ENCODE measurements at regions not wholly inside any gene's neighbourhood (a gene's known extent, or its start where the extent isn't known, plus 50 kb on each side); places are given as distances from the start of the nearest gene placed in this dataset.

DNA sequence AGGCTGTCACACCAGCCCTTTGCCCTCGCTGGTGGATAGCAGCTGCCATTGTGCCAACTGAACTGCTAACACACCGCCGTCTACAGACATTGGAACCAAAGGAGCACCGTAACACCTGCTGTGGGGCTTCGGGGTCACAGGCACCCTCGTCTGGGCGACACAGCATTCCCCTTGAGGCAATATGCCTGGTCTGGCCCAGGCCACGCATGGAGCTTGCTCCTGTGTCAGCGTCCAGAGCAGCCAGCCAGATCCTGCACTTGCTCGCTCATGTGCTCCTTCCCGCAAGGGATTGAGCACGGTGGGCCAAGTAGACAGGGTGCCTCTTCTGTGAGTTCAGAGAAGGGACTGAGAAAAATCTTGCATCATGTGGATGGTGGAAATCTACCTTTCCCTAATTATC, 314.6 kb upstream of the PLD5 start:
- no peaks in the 10 kb centered on the region for H3K9me3 ChIP-seq
- intact Hi-C loops (cut with DNase I; ENCODE audit: low total_unique reads), result no loop called here

DNA sequence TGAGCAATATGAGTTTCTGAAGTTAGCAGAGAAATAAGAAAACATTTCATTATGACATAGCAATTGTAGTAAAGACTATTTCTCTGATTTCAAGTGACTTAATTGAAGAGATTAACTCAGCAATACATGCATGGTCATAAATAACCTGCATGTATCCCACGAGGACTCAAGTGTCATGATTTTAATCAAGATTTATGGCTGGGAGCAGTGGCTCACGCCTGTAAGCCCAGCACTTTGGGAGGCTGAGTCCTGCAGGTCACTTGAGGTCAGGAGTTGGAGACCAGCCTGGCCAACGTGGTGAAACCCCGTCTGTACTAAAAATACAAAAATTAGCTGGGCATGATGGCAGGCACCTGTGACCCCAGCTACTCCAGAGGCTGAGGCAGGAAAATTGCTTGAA, 311.9 kb upstream of the PLD5 start:
- Histone ChIP-seq H3K27ac (no peak overlapping the region), H3K4me1 (no peaks in the 10 kb centered on the region), H3K4me3 (no peak overlapping the region), H3K36me3 (ENCODE audit: low read depth, missing control alignments) (no peaks in the 10 kb centered on the region), H3K9me3 (no peaks in the 10 kb centered on the region), H3K27me3 (no peaks in the 10 kb centered on the region)
- TF ChIP-seq, protein P1, sequence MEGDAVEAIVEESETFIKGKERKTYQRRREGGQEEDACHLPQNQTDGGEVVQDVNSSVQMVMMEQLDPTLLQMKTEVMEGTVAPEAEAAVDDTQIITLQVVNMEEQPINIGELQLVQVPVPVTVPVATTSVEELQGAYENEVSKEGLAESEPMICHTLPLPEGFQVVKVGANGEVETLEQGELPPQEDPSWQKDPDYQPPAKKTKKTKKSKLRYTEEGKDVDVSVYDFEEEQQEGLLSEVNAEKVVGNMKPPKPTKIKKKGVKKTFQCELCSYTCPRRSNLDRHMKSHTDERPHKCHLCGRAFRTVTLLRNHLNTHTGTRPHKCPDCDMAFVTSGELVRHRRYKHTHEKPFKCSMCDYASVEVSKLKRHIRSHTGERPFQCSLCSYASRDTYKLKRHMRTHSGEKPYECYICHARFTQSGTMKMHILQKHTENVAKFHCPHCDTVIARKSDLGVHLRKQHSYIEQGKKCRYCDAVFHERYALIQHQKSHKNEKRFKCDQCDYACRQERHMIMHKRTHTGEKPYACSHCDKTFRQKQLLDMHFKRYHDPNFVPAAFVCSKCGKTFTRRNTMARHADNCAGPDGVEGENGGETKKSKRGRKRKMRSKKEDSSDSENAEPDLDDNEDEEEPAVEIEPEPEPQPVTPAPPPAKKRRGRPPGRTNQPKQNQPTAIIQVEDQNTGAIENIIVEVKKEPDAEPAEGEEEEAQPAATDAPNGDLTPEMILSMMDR (IDR thresholded peaks at IDR 0.05), result no peak
- no peak for TF ChIP-seq POLR2A (IDR thresholded peaks at IDR 0.05)
- intact Hi-C loops (cut with DNase I; ENCODE audit: low total_unique reads), result no loop called here
- no peak for DNase-seq
- 16 to 42% methylated on average over 4 of the region's 4 CpGs for WGBS, 2 donors

More for the DNA sequence above, 314.6 kb upstream of the PLD5 start:
- Histone ChIP-seq H3K27ac (no peak overlapping the region), H3K4me1 (no peaks in the 10 kb centered on the region), H3K36me3 (ENCODE audit: low read depth, missing control alignments) (no peaks in the 10 kb centered on the region), H3K27me3 (no peaks in the 10 kb centered on the region), H3K4me3 (no peak overlapping the region)
- TF ChIP-seq, protein P1 (IDR thresholded peaks at IDR 0.05), result no peak
- TF ChIP-seq POLR2A (IDR thresholded peaks at IDR 0.05), result no peak
- 89 to 92% methylated on average over 6 to 12 of the region's 12 CpGs for WGBS, 2 donors
- no peak for DNase-seq

DNA sequence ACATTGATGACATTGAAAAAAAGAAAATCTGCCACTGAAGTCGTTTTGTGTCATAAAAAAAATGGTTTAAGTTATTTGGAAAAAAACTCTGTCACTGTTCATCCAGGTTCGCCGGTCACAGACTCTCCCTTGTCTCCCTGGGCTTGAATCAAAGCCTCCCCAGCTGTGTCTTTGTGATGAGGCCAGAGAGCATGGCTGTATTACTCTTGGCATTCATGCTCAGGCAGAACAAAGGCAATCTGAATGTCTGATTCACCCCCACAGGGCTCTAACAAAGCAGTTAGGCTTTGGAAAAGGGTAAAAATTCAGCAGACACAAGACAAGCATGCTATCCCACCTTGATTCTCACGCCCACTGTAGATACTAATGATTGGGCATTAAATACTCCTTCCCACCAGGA, 304.3 kb upstream of the PLD5 start:
- Histone ChIP-seq H3K4me1 (no peaks in the 10 kb centered on the region), H3K27ac (no peak overlapping the region), H3K9me3 (no peaks in the 10 kb centered on the region), H3K36me3 (ENCODE audit: low read depth, missing control alignments) (no peaks in the 10 kb centered on the region), H3K4me3 (no peak overlapping the region), H3K27me3 (no peaks in the 10 kb centered on the region)
- 72 to 73% methylated on average over 4 of the region's 4 CpGs for whole genome bisulfite sequencing, 2 donors
- intact Hi-C loops (cut with DNase I; ENCODE audit: low total_unique reads), result no loop called here
- no peak for TF ChIP-seq POLR2A (IDR thresholded peaks at IDR 0.05)
- TF ChIP-seq, protein P1 (IDR thresholded peaks at IDR 0.05), result no peak
- DNase-seq, result no peak

DNA sequence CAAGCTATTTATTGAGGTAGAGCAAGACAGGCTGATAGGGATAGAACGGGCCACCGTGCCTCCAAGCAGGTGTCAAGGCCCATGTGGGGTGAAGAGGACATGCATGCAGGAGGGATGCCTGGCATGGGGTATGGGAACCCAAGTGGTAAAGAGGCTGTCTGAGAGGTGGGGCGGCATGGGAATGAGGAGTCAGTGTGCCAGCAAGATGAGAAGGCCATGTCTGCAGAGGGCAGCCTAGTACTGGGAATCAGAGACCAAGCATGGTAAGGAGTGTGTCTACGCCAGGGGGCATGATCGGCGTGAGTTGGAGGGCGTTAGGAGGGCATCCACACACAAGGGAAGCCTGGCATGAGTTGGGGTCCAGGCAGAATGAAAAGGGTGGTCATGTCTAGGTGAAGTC, 303.7 kb upstream of the PLD5 start:
- Histone ChIP-seq H3K27ac (no peak overlapping the region), H3K4me3 (no peak overlapping the region), H3K4me1 (no peaks in the 10 kb centered on the region), H3K27me3 (no peaks in the 10 kb centered on the region), H3K9me3 (no peaks in the 10 kb centered on the region), H3K36me3 (ENCODE audit: low read depth, missing control alignments) (no peaks in the 10 kb centered on the region)
- 90% methylated on average over 7 of the region's 7 CpGs for WGBS, 2 donors
- DNase-seq, result no peak
- TF ChIP-seq POLR2A (IDR thresholded peaks at IDR 0.05), result no peak
- TF ChIP-seq, protein P1 (IDR thresholded peaks at IDR 0.05), result no peak
- intact Hi-C loops (cut with DNase I; ENCODE audit: low total_unique reads), result no loop called here

DNA sequence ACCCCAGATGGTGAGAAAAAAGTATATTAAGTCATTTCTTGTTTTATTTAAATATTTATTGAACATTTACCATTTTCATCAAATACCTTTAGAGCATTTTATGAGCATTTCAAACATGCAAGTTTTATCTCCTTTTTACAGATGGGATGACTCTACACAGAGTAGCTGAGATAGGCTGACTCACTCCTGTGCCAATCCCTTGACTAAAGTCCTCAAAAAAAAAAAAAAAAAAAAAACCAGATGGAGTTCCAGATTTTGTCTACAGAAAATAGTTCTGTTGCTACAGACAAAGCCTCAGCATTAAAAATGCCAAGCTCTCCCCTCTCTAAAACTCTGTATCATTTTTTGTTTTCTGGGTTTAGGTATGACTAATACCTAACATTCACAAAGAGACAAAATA, 303.0 kb upstream of the PLD5 start:
- intact Hi-C loops (cut with DNase I; ENCODE audit: low total_unique reads), result no loop called here
- Histone ChIP-seq H3K4me3 (no peak overlapping the region), H3K4me1 (no peaks in the 10 kb centered on the region), H3K27ac (no peak overlapping the region), H3K27me3 (no peaks in the 10 kb centered on the region), H3K36me3 (ENCODE audit: low read depth, missing control alignments) (no peaks in the 10 kb centered on the region), H3K9me3 (no peaks in the 10 kb centered on the region)
- TF ChIP-seq, protein P1 (IDR thresholded peaks at IDR 0.05), result no peak
- no peak for TF ChIP-seq POLR2A (IDR thresholded peaks at IDR 0.05)
- no peak for DNase-seq

Data from testis (tissue), 2 donors.